CD4-positive, alpha-beta T cell (primary cell): ENCODE measurements at regions not wholly inside any gene's neighbourhood (a gene's known extent, or its start where the extent isn't known, plus 50 kb on each side); places are given as distances from the start of the nearest gene placed in this dataset.

Experiments used
- ATAC-seq: fragments of 200-7000 bp; cut with Tn5 transposase; one replicate; pipeline ENCODE4 v1.10.0; 2022; ENCODE audit warnings: mild to moderate bottlenecking; ENCODE audit not compliant: poor library complexity
- CTCF ChIA-PET: fragments of 350-600 bp; sonication (Branson Sonifier 250); formaldehyde crosslinking; loops from one replicate; lab custom pipeline; 2021; ENCODE audit warnings: antibody characterized with exemption, inconsistent platforms; lab: Charles Lee
- POLR2A ChIA-PET: fragments of 350-600 bp; sonication (Branson Sonifier 250); formaldehyde crosslinking; loops from one replicate; lab custom pipeline; 2021; ENCODE audit warnings: antibody characterized with exemption, inconsistent platforms; lab: Charles Lee
- DNase-seq, 14 experiments: peaks; one replicate each; pipeline ENCODE4 v3.0.0-alpha.2; 2013 to 2020; ENCODE audit warnings: mixed read lengths in 2 of 14
- H3K27ac ChIP-seq, 2 donors: one replicate each; pipeline versions ENCODE4 v1.5.1 to v1.7.0; 2013; ENCODE audit warnings: low read length in 2 of 2, low read depth in 1 of 2, mild to moderate bottlenecking in 1 of 2
- H3K27me3 ChIP-seq, 2 experiments: 1 replicate in 1 of 2; 2 replicates in 1 of 2; pipeline versions ENCODE4 v1.6.1 to v1.7.0; 2013; ENCODE audit warnings: low read length in 2 of 2, control low read depth in 1 of 2, mild to moderate bottlenecking in 1 of 2, moderate library complexity in 1 of 2; ENCODE audit not compliant: insufficient read depth in 2 of 2, control insufficient read depth in 1 of 2
- H3K36me3 ChIP-seq: one replicate; pipeline ENCODE4 v1.6.1; 2013; ENCODE audit warnings: low read length, control low read depth; ENCODE audit not compliant: insufficient read depth
- H3K4me1 ChIP-seq: one replicate; pipeline ENCODE4 v1.6.1; 2013; ENCODE audit warnings: low read length, control low read depth; ENCODE audit not compliant: insufficient read depth
- H3K4me3 ChIP-seq: one replicate; pipeline ENCODE4 v1.5.1; 2013; ENCODE audit warnings: mild to moderate bottlenecking, low read length, moderate library complexity
- H3K9me3 ChIP-seq, 2 experiments: 1 replicate in 1 of 2; 2 replicates in 1 of 2; pipeline versions ENCODE4 v1.6.1 to v1.7.0; 2013; ENCODE audit warnings: low read length in 2 of 2, mild to moderate bottlenecking in 2 of 2, control low read depth in 1 of 2, moderate library complexity in 1 of 2; ENCODE audit not compliant: control insufficient read depth in 1 of 2, insufficient read depth in 1 of 2
- H3K27ac Mint-ChIP-seq: one replicate; pipeline ENCODE4 v1.8.0; 2020; ENCODE audit warnings: mixed read lengths
- H3K27me3 Mint-ChIP-seq: one replicate; pipeline ENCODE4 v1.8.0; 2021; ENCODE audit warnings: mixed read lengths
- H3K36me3 Mint-ChIP-seq: one replicate; pipeline ENCODE4 v1.8.0; 2021; ENCODE audit warnings: low read depth, mixed read lengths
- H3K4me1 Mint-ChIP-seq: one replicate; pipeline ENCODE4 v1.8.0; 2021; ENCODE audit warnings: low read depth, mixed read lengths
- H3K4me3 Mint-ChIP-seq: one replicate; pipeline ENCODE4 v1.8.0; 2020; ENCODE audit warnings: mild to moderate bottlenecking, mixed read lengths
- H3K9me3 Mint-ChIP-seq: one replicate; pipeline ENCODE4 v1.8.0; 2020; ENCODE audit warnings: mixed read lengths
- intact Hi-C, 2 experiments: fragments of 100-400 bp; cut with DNase I in 1 of 2; cut with micrococcal nuclease in 1 of 2; formaldehyde crosslinking; loops; one replicate each; pipeline versions ENCODE4 v1.15.1 to v1.9.0; 2023 to 2025; cut with DNase I, micrococcal nuclease
- TF ChIP-seq, protein P1 (sequence below): fragments of 200-600 bp; IDR thresholded peaks from one replicate; pipeline ENCODE4 v1.8.0; 2022; ENCODE audit warnings: antibody characterized with exemption, mild to moderate bottlenecking

DNA sequence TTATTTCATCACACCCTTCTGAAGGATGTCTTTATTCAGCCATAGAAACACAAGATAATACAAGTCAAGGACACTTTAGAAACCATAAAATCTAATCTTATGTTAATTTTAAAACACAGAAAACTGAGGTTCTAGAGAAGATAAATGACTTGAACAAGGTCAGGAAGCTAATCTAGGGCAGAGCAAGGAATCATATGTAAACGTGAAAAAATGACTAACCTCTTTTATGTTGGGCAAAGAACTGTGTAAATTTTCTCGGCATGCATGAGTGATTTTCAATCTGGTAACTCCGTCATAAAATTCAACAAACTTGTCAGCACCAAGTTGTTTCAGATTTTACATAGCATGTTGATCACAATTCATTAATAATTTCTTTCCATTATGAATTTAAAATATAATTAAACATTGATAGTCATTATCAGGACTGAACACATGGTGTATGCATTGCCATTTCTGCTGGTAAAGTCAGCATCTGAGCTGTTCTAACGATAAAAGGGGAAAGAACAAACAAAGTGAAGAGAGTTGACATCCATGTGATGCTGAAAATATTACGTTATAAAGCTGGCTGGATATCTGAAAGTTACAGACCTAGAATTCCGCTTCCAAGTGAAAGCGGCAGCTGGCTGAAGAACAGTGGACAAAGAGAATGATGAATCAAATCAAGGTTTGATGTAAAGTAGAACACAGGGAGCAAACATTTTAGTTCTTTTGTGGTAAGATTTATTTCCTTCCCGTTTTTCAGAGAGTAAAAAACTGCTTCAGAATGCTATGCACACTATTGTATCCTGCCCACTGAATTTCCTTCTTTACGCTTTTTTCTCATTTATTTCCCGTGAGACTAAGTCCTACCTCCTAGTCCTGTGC is 1037.4 kb upstream of the TMPRSS15 start:
- POLR2A ChIA-PET: no interaction called here
- no peaks in the 10 kb centered on the region for H3K36me3 ChIP-seq
- Mint-ChIP-seq H3K27ac (no peak overlapping the region), H3K4me1 (no peaks in the 10 kb centered on the region), H3K27me3 (no peaks in the 10 kb centered on the region), H3K36me3 (no peaks in the 10 kb centered on the region), H3K9me3 (peaks cover 5% of the 10 kb centered on the region), H3K4me3 (no peak overlapping the region)
- no peak overlapping the region for H3K4me3 ChIP-seq
- ATAC-seq (no peak), DNase-seq (no peak)
- CTCF ChIA-PET: no interaction called here
- intact Hi-C loops: no loop called here
- TF ChIP-seq, protein P1, sequence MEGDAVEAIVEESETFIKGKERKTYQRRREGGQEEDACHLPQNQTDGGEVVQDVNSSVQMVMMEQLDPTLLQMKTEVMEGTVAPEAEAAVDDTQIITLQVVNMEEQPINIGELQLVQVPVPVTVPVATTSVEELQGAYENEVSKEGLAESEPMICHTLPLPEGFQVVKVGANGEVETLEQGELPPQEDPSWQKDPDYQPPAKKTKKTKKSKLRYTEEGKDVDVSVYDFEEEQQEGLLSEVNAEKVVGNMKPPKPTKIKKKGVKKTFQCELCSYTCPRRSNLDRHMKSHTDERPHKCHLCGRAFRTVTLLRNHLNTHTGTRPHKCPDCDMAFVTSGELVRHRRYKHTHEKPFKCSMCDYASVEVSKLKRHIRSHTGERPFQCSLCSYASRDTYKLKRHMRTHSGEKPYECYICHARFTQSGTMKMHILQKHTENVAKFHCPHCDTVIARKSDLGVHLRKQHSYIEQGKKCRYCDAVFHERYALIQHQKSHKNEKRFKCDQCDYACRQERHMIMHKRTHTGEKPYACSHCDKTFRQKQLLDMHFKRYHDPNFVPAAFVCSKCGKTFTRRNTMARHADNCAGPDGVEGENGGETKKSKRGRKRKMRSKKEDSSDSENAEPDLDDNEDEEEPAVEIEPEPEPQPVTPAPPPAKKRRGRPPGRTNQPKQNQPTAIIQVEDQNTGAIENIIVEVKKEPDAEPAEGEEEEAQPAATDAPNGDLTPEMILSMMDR: no peak
- peaks cover 0 to 5% of the 10 kb centered on the region in 2 experiments for H3K9me3 ChIP-seq
- no peaks in the 10 kb centered on the region for H3K27me3 ChIP-seq
- H3K4me1 ChIP-seq: no peaks in the 10 kb centered on the region
- no peak overlapping the region for H3K27ac ChIP-seq

DNA sequence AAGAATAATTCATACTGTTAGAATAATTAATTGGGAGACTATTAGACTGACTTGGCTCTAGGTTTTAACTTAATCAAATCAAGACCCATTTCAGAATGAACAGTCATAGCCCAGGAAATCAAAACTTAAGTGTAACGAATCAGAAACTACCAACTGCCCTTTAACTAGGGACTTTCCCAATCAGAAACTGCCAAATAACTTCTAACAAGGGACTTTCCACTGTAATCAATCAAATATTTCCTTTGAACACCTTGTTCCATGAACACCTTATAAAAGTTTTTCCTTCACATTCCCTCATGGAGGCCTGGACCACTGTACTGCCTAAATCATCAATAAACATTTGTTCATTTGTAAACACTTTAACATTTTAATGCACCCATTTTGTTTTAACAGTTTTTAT is 1054.7 kb upstream of the TMPRSS15 start:
- no peaks in the 10 kb centered on the region for H3K4me1 Mint-ChIP-seq
- ATAC-seq (no peak), DNase-seq (no peak)
- H3K9me3 ChIP-seq: peaks cover 0 to 9% of the 10 kb centered on the region in 2 experiments
- no peaks in the 10 kb centered on the region for H3K36me3 Mint-ChIP-seq
- ChIA-PET POLR2A (no interaction called here), CTCF (no interaction called here)
- TF ChIP-seq, protein P1: no peak
- H3K4me3 ChIP-seq: no peak overlapping the region
- H3K27ac ChIP-seq: no peak overlapping the region
- H3K36me3 ChIP-seq: no peaks in the 10 kb centered on the region
- no peaks in the 10 kb centered on the region for H3K4me1 ChIP-seq
- H3K27me3 ChIP-seq: no peaks in the 10 kb centered on the region
- intact Hi-C loops: no loop called here
- no peaks in the 10 kb centered on the region for H3K9me3 Mint-ChIP-seq
- no peak overlapping the region for H3K27ac Mint-ChIP-seq
- H3K27me3 Mint-ChIP-seq: no peaks in the 10 kb centered on the region
- no peak overlapping the region for H3K4me3 Mint-ChIP-seq

DNA sequence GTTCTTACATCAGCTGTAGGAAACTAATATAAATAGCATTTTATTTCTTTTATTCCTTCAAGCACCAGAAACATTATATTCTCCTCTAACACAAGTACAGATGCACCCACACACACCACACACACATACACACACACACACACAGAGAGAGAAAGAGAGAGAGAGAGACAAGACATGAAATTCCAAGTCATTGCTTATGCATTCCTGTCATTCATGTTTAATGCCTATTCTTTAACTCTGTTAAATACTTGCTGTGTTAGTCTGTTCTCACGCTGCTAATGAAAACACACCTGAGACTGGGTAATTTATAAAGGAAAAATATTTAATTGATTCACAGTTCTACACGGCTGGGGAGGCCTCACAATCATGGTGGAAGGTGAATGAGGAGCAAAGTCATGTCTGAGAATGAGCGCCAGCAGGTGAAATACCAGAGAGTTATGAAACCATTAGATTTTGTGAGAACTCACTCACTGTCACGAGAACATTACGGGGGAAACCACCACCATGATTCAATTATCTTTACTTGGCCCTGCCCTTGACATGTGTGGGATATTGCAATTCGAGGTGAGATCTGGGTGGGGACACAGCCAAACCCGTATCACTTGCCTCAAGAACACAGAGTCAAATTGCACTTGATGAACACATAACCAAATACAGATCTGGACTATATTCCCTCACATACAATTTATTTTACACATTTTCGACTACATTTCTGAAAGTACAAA is 1058.1 kb upstream of the TMPRSS15 start:
- Mint-ChIP-seq H3K4me1 (no peaks in the 10 kb centered on the region), H3K36me3 (no peaks in the 10 kb centered on the region), H3K9me3 (no peaks in the 10 kb centered on the region), H3K27ac (no peak overlapping the region), H3K4me3 (no peak overlapping the region), H3K27me3 (no peaks in the 10 kb centered on the region)
- intact Hi-C loops: no loop called here
- TF ChIP-seq, protein P1: no peak
- Histone ChIP-seq H3K36me3 (no peaks in the 10 kb centered on the region), H3K27me3 (no peaks in the 10 kb centered on the region), H3K4me3 (no peak overlapping the region), H3K27ac (no peak overlapping the region), H3K9me3 (peaks cover 0 to 14% of the 10 kb centered on the region in 2 experiments), H3K4me1 (no peaks in the 10 kb centered on the region)
- DNase-seq: no peak
- ChIA-PET POLR2A (no interaction called here), CTCF (no interaction called here)
- ATAC-seq: no peak
